ENCODE measurements at regions not wholly inside any gene's neighbourhood (a gene's known extent, or its start where the extent isn't known, plus 50 kb on each side); places are given as distances from the start of the nearest gene placed in this dataset.

DNA sequence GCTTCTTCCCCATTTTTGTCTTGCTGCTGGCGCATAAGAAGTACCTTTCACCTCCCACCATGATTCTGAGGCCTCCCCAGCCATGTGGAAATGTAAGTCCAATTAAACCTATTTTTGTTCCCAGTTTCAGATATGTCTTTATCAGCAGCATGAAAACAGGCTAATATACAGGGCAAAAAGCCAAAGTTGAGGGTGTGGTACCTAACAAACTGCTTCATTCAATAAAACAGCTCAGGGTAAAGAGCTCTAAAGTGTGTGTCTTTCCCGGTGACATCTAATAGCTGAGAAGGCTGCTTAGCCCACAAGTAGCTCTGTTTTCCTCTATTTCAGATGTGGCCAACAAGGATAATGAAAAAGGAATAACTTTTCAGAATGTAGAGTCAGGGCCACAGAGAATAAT, 76.7 kb upstream of the SLC8A3 start:
- Histone ChIP-seq H3K4me3 (ENCODE audit: low read depth, low read length) (no peak overlapping the region), H3K9me3 (ENCODE audit: control insufficient read depth, insufficient read depth, low read depth, low read length) (no peaks in the 10 kb centered on the region), H3K27ac (ENCODE audit: extremely low read depth, low read depth, low read length) (no peak overlapping the region), H3K36me3 (ENCODE audit: control insufficient read depth in 2 of 2, insufficient read depth in 1 of 2, low read length in 2 of 2) (no peaks in the 10 kb centered on the region), H3K4me1 (ENCODE audit: control insufficient read depth, insufficient read depth, low read length) (no peaks in the 10 kb centered on the region)
- TF ChIP-seq KLF9 (tag by site-specific recombination; IDR thresholded peaks at IDR 0.05; ENCODE audit: low read depth): no peak
- no peak for TF ChIP-seq ZFP3 (tag by site-specific recombination; IDR thresholded peaks at IDR 0.05; ENCODE audit: low read depth)
- no peak for TF ChIP-seq ZNF558 (tag by site-specific recombination; IDR thresholded peaks at IDR 0.05)
- TF ChIP-seq ZNF501 (tag by site-specific recombination; IDR thresholded peaks at IDR 0.05): no peak
- TF ChIP-seq, protein P1, sequence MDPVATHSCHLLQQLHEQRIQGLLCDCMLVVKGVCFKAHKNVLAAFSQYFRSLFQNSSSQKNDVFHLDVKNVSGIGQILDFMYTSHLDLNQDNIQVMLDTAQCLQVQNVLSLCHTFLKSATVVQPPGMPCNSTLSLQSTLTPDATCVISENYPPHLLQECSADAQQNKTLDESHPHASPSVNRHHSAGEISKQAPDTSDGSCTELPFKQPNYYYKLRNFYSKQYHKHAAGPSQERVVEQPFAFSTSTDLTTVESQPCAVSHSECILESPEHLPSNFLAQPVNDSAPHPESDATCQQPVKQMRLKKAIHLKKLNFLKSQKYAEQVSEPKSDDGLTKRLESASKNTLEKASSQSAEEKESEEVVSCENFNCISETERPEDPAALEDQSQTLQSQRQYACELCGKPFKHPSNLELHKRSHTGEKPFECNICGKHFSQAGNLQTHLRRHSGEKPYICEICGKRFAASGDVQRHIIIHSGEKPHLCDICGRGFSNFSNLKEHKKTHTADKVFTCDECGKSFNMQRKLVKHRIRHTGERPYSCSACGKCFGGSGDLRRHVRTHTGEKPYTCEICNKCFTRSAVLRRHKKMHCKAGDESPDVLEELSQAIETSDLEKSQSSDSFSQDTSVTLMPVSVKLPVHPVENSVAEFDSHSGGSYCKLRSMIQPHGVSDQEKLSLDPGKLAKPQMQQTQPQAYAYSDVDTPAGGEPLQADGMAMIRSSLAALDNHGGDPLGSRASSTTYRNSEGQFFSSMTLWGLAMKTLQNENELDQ (tag by site-specific recombination; IDR thresholded peaks at IDR 0.05; ENCODE audit: low read depth): no peak
- no peak for TF ChIP-seq ZNF600 (tag by site-specific recombination; IDR thresholded peaks at IDR 0.05)
- TF ChIP-seq, protein P2, sequence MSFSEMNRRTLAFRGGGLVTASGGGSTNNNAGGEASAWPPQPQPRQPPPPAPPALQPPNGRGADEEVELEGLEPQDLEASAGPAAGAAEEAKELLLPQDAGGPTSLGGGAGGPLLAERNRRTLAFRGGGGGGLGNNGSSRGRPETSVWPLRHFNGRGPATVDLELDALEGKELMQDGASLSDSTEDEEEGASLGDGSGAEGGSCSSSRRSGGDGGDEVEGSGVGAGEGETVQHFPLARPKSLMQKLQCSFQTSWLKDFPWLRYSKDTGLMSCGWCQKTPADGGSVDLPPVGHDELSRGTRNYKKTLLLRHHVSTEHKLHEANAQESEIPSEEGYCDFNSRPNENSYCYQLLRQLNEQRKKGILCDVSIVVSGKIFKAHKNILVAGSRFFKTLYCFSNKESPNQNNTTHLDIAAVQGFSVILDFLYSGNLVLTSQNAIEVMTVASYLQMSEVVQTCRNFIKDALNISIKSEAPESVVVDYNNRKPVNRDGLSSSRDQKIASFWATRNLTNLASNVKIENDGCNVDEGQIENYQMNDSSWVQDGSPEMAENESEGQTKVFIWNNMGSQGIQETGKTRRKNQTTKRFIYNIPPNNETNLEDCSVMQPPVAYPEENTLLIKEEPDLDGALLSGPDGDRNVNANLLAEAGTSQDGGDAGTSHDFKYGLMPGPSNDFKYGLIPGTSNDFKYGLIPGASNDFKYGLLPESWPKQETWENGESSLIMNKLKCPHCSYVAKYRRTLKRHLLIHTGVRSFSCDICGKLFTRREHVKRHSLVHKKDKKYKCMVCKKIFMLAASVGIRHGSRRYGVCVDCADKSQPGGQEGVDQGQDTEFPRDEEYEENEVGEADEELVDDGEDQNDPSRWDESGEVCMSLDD (tag by site-specific recombination; IDR thresholded peaks at IDR 0.05): no peak
- TF ChIP-seq SETDB1 (IDR thresholded peaks at IDR 0.05; ENCODE audit: insufficient read length, low read length): no peak
- TF ChIP-seq, protein P3, sequence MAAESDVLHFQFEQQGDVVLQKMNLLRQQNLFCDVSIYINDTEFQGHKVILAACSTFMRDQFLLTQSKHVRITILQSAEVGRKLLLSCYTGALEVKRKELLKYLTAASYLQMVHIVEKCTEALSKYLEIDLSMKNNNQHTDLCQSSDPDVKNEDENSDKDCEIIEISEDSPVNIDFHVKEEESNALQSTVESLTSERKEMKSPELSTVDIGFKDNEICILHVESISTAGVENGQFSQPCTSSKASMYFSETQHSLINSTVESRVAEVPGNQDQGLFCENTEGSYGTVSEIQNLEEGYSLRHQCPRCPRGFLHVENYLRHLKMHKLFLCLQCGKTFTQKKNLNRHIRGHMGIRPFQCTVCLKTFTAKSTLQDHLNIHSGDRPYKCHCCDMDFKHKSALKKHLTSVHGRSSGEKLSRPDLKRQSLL (tag by site-specific recombination; IDR thresholded peaks at IDR 0.05): no peak
- no peak for TF ChIP-seq ZNF354C (tag by site-specific recombination; IDR thresholded peaks at IDR 0.05; ENCODE audit: borderline replicate concordance, low read depth)
- no peak for TF ChIP-seq ZNF677 (tag by site-specific recombination; IDR thresholded peaks at IDR 0.05)
- ChIA-PET CTCF (interaction anchor here (0.6 kb wide), 1 partner anchor 191 kb away, joined by 4 read pairs; no protein-coding TSS in a partner anchor), POLR2A (no interaction called here)

DNA sequence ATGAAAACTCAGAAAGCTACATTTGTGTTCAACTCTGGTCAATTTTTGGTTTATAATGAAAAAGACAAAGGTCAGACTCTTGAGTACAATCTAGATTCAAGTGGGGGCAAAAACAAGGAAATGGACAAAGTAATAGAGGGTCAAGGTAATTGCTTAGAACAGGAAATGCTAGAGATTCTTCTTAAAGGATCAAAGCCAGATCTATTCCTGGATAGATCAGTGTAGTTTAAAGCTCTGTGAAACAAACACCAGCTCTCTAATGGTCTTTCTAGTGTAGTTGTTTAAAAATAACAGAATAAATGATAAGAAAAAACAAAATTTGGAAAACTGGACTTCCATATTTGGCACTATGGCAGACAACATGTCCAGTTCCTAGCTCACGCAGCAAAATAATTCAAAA, 70.7 kb upstream of the SLC8A3 start:
- no peak for TF ChIP-seq ZNF530 (tag by site-specific recombination; IDR thresholded peaks at IDR 0.05; ENCODE audit: low read depth)
- TF ChIP-seq ZNF221 (tag by site-specific recombination; IDR thresholded peaks at IDR 0.05; ENCODE audit: borderline replicate concordance): no peak
- TF ChIP-seq ZNF292 (tag by site-specific recombination; IDR thresholded peaks at IDR 0.05; ENCODE audit: borderline replicate concordance, low read depth): no peak
- TF ChIP-seq HOXA7 (CRISPR knock-in tag; IDR thresholded peaks at IDR 0.05; ENCODE audit: borderline replicate concordance): no peak
- TF ChIP-seq SCRT2 (tag by site-specific recombination; IDR thresholded peaks at IDR 0.05): no peak
- TF ChIP-seq TRIM28 (IDR thresholded peaks at IDR 0.05; ENCODE audit: borderline replicate concordance, low read length): no peak
- TF ChIP-seq ZNF843 (tag by site-specific recombination; IDR thresholded peaks at IDR 0.05): no peak
- TF ChIP-seq OVOL3 (tag by site-specific recombination; IDR thresholded peaks at IDR 0.05): no peak
- no peak for TF ChIP-seq ZNF274 (IDR thresholded peaks at IDR 0.05; ENCODE audit: low read length)
- TF ChIP-seq ZNF274 (tag by site-specific recombination; IDR thresholded peaks at IDR 0.05; ENCODE audit: borderline replicate concordance): no peak
- TF ChIP-seq, protein P4, sequence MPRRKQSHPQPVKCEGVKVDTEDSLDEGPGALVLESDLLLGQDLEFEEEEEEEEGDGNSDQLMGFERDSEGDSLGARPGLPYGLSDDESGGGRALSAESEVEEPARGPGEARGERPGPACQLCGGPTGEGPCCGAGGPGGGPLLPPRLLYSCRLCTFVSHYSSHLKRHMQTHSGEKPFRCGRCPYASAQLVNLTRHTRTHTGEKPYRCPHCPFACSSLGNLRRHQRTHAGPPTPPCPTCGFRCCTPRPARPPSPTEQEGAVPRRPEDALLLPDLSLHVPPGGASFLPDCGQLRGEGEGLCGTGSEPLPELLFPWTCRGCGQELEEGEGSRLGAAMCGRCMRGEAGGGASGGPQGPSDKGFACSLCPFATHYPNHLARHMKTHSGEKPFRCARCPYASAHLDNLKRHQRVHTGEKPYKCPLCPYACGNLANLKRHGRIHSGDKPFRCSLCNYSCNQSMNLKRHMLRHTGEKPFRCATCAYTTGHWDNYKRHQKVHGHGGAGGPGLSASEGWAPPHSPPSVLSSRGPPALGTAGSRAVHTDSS (tag by site-specific recombination; IDR thresholded peaks at IDR 0.05): no peak
- TF ChIP-seq ZNF311 (tag by site-specific recombination; IDR thresholded peaks at IDR 0.05; ENCODE audit: borderline replicate concordance): no peak
- no peak for TF ChIP-seq ZNF423 (tag by site-specific recombination; IDR thresholded peaks at IDR 0.05)
- TF ChIP-seq ZBTB7A (tag by site-specific recombination; IDR thresholded peaks at IDR 0.05; ENCODE audit: low read depth): no peak
- TF ChIP-seq ZNF785 (tag by site-specific recombination; IDR thresholded peaks at IDR 0.05): no peak
- TF ChIP-seq ZNF175 (tag by site-specific recombination; IDR thresholded peaks at IDR 0.05): no peak
- no peak for TF ChIP-seq ZNF266 (tag by site-specific recombination; IDR thresholded peaks at IDR 0.05; ENCODE audit: low read depth)
- TF ChIP-seq ZNF335 (tag by site-specific recombination; conservative IDR thresholded peaks at IDR 0.05): no peak
- TF ChIP-seq MZF1 (tag by site-specific recombination; IDR thresholded peaks at IDR 0.05; ENCODE audit: borderline replicate concordance): no peak

More for the DNA sequence above, 70.7 kb upstream of the SLC8A3 start:
- Histone ChIP-seq H3K4me1 (ENCODE audit: control insufficient read depth, insufficient read depth, low read length) (no peaks in the 10 kb centered on the region), H3K36me3 (ENCODE audit: control insufficient read depth in 2 of 2, insufficient read depth in 1 of 2, low read length in 2 of 2) (no peaks in the 10 kb centered on the region), H3K4me3 (ENCODE audit: low read depth, low read length) (no peak overlapping the region), H3K27ac (ENCODE audit: extremely low read depth, low read depth, low read length) (no peak overlapping the region), H3K9me3 (ENCODE audit: control insufficient read depth, insufficient read depth, low read depth, low read length) (no peaks in the 10 kb centered on the region)
- POLR2A ChIA-PET: interaction anchor here (0.6 kb wide), 1 partner anchor 46 kb away, joined by 3 read pairs; no protein-coding TSS in a partner anchor
- CTCF ChIA-PET: interaction anchor here (0.6 to 1.2 kb wide), 3 partner anchors 70 to 428 kb away, joined by 3 to 5 read pairs (median 3); no protein-coding TSS in a partner anchor

Measured in HEK293 (cell line).